Endothelial cell of umbilical vein (primary cell): ENCODE measurements at regions not wholly inside any gene's neighbourhood (a gene's known extent, or its start where the extent isn't known, plus 50 kb on each side); places are given as distances from the start of the nearest gene placed in this dataset.

ENCODE experiments used
- BruUV-seq: library from RNA; stranded (reverse); fragments of 400-500 nt; replicated peaks from 2 replicates; lab custom pipeline; 2021; lab: Mats Ljungman, UMichigan
- CTCF ChIA-PET: fragments of 300-600, 350-600 bp; sonication (Branson Sonifier 250); formaldehyde crosslinking; loops from one replicate; lab custom pipeline; 2021; ENCODE audit warnings: antibody characterized with exemption, inconsistent platforms; lab: Charles Lee
- POLR2A ChIA-PET: fragments of 300-600, 350-600 bp; sonication (Branson Sonifier 250); formaldehyde crosslinking; loops from one replicate; lab custom pipeline; 2021; ENCODE audit warnings: antibody characterized with exemption, inconsistent platforms; lab: Charles Lee
- DNase-seq: peaks from one replicate; pipeline ENCODE4 v3.0.0-alpha.2; 2011; ENCODE audit warnings: low read depth, low spot score
- FAIRE-seq: peaks from 2 replicates; lab custom pipeline; 2011; peaks lifted over from hg19 to GRCh38; lab: Jason Lieb, UNC
- H2AFZ ChIP-seq: 2 replicates; pipeline ENCODE4 v1.6.0; 2012; ENCODE audit warnings: low read depth, low read length, control low read depth, inconsistent platforms
- H3K27ac ChIP-seq: 2 replicates; pipeline ENCODE4 v1.5.1; 2011; ENCODE audit warnings: low read depth, mild to moderate bottlenecking, control low read depth, low read length, moderate library complexity; ENCODE audit not compliant: insufficient read depth
- H3K27me3 ChIP-seq, 2 experiments: 2 replicates each; pipeline versions ENCODE4 v1.6.0 to v1.6.1; 2011; ENCODE audit warnings: low read length in 2 of 2, mixed read lengths in 1 of 2; ENCODE audit not compliant: control insufficient read depth in 2 of 2, insufficient read depth in 2 of 2
- H3K36me3 ChIP-seq, 2 experiments: 2 replicates in 1 of 2; 3 replicates in 1 of 2; pipeline ENCODE4 v1.5.1; 2011; ENCODE audit warnings: low read length in 2 of 2, mild to moderate bottlenecking in 1 of 2, moderate library complexity in 1 of 2; ENCODE audit not compliant: control insufficient read depth in 2 of 2, insufficient read depth in 2 of 2; ENCODE audit errors: extremely low read depth in 1 of 2
- H3K4me1 ChIP-seq: 3 replicates; pipeline ENCODE4 v1.5.1; 2011; ENCODE audit warnings: mild to moderate bottlenecking, low read length; ENCODE audit not compliant: control insufficient read depth, insufficient read depth; ENCODE audit errors: extremely low read depth
- H3K4me2 ChIP-seq: 2 replicates; pipeline ENCODE4 v1.6.1; 2011; ENCODE audit warnings: low read length, control low read depth, mixed read lengths; ENCODE audit not compliant: insufficient read depth
- H3K4me3 ChIP-seq, 3 experiments: fragments of 200-600 bp in 1 of 3; sonication (generic), shearing (Covaris generic) in 1 of 3; replicated peaks in 1 of 3; 2 replicates each; pipeline ENCODE4 v1.5.1; 2011 to 2016; ENCODE audit warnings: control low read depth in 3 of 3, low read length in 3 of 3, mild to moderate bottlenecking in 2 of 3, inconsistent platforms in 1 of 3, low read depth in 1 of 3, moderate library complexity in 1 of 3; ENCODE audit not compliant: insufficient read depth in 1 of 3
- H3K79me2 ChIP-seq: 2 replicates; pipeline ENCODE4 v1.6.0; 2012; ENCODE audit warnings: low read length, inconsistent platforms; ENCODE audit not compliant: control insufficient read depth, insufficient read depth
- H3K9ac ChIP-seq: replicated peaks from 2 replicates; pipeline ENCODE3; 2011; ENCODE audit warnings: low read length, control low read depth; ENCODE audit not compliant: insufficient read depth; ENCODE audit errors: extremely low read depth
- H3K9me1 ChIP-seq: replicated peaks from 3 replicates; pipeline ENCODE4 v1.6.0; 2011; ENCODE audit warnings: mild to moderate bottlenecking, low read length; ENCODE audit not compliant: control insufficient read depth, insufficient read depth; ENCODE audit errors: extremely low read depth
- H3K9me3 ChIP-seq: replicated peaks from 2 replicates; pipeline ENCODE4 v1.5.1; 2012; ENCODE audit warnings: low read length, inconsistent platforms; ENCODE audit not compliant: control insufficient read depth, insufficient read depth
- H4K20me1 ChIP-seq: replicated peaks from 2 replicates; pipeline ENCODE3; 2011; ENCODE audit warnings: mild to moderate bottlenecking, low read length; ENCODE audit not compliant: control insufficient read depth, insufficient read depth; ENCODE audit errors: extremely low read depth
- CTCF ChIP-seq, 2 donors: IDR thresholded peaks; 1 replicate in 1 of 2; 2 replicates in 1 of 2; pipeline ENCODE4 v1.5.1; 2011; ENCODE audit warnings: low read length in 2 of 2, mild to moderate bottlenecking in 2 of 2, moderate library complexity in 2 of 2, control low read depth in 1 of 2, inconsistent platforms in 1 of 2, low read depth in 1 of 2; ENCODE audit not compliant: insufficient read depth in 1 of 2; ENCODE audit errors: extremely low read depth in 1 of 2
- EZH2 ChIP-seq: IDR thresholded peaks from 2 replicates; pipeline ENCODE4 v1.6.1; 2012; ENCODE audit warnings: borderline replicate concordance, low read depth, mild to moderate bottlenecking, moderate library complexity, low read length, inconsistent platforms; ENCODE audit not compliant: severe bottlenecking
- FOS ChIP-seq: IDR thresholded peaks from 2 replicates; pipeline ENCODE4 v1.6.1; 2011; ENCODE audit warnings: mild to moderate bottlenecking, low read length, moderate library complexity, borderline replicate concordance; ENCODE audit not compliant: insufficient read depth
- GATA2 ChIP-seq: IDR thresholded peaks from 2 replicates; pipeline ENCODE4 v1.7.0; 2011; ENCODE audit warnings: low read depth, mild to moderate bottlenecking, moderate library complexity, mixed read lengths, low read length; ENCODE audit not compliant: insufficient read length, insufficient read depth
- JUN ChIP-seq: IDR thresholded peaks from 2 replicates; pipeline ENCODE4 v1.6.1; 2011; ENCODE audit warnings: borderline replicate concordance, low read depth; ENCODE audit not compliant: insufficient read length, insufficient read depth
- MAX ChIP-seq: IDR thresholded peaks from 2 replicates; pipeline ENCODE4 v1.6.1; 2011; ENCODE audit not compliant: insufficient read depth, insufficient read length
- MYC ChIP-seq: IDR thresholded peaks from one replicate; pipeline ENCODE4 v1.6.1; 2011; ENCODE audit warnings: mild to moderate bottlenecking, low read depth, low read length
- POLR2A ChIP-seq: IDR thresholded peaks from 2 replicates; pipeline ENCODE4 v1.6.1; 2012; ENCODE audit warnings: low read depth, mild to moderate bottlenecking, control low read depth, low read length
- POLR2AphosphoS5 ChIP-seq: IDR thresholded peaks from 2 replicates; pipeline ENCODE4 v1.6.1; 2012; ENCODE audit warnings: low read depth, mild to moderate bottlenecking, control low read depth, low read length, moderate library complexity; ENCODE audit not compliant: insufficient read depth
- dilution Hi-C: fragments of 300-500 bp; cut with MboI; formaldehyde crosslinking; loops from one replicate; pipeline ENCODE4 v1.15.0; 2019; ENCODE audit warnings: low sequenced_read_pairs; ENCODE audit not compliant: extremely low pct_ligation_motif_present
- intact Hi-C: fragments of 100-400 bp; cut with micrococcal nuclease; formaldehyde crosslinking; loops from one replicate; pipeline ENCODE4 v1.10.0; 2022

- FAIRE-seq = no peak
- Histone ChIP-seq H3K36me3 (no peaks in the 10 kb centered on the region), H3K79me2 (no peaks in the 10 kb centered on the region), H4K20me1 (no peaks in the 10 kb centered on the region), H3K4me2 (no peak overlapping the region), H3K27ac (no peak overlapping the region), H3K4me3 (no peak overlapping the region), H3K9me3 (no peaks in the 10 kb centered on the region), H3K9me1 (no peaks in the 10 kb centered on the region), H3K9ac (no peak overlapping the region), H3K27me3 (no peaks in the 10 kb centered on the region), H2AFZ (no peak overlapping the region), H3K4me1 (no peaks in the 10 kb centered on the region)
- POLR2A ChIA-PET = no interaction called here
- dilution Hi-C loops (no loop called here), intact Hi-C loops (no loop called here)
- CTCF ChIA-PET = interaction anchor here (1.4 kb wide), 2 partner anchors 9 to 11 kb away, joined by 3 to 5 read pairs; no protein-coding TSS in a partner anchor
- BruUV-seq = no TSS peak
- no peak for DNase-seq
- TF ChIP-seq FOS = no peak
- no peak for TF ChIP-seq MYC
- no peak for TF ChIP-seq CTCF (IDR thresholded peaks at IDR 0.05; ENCODE audit: extremely low read depth in 1 of 2, insufficient read depth in 1 of 2, low read depth in 1 of 2, low read length in 2 of 2)
- TF ChIP-seq MAX = no peak
- no peak for TF ChIP-seq POLR2AphosphoS5
- TF ChIP-seq GATA2 = no peak
- no peak for TF ChIP-seq POLR2A
- no peak for TF ChIP-seq EZH2
- no peak for TF ChIP-seq JUN
Observed at GRCh38 chr10:65219444-65219843, 1698.2 kb downstream of the REEP3 start.
